H1 (cell line): ENCODE measurements at regions not wholly inside any gene's neighbourhood (a gene's known extent, or its start where the extent isn't known, plus 50 kb on each side); places are given as distances from the start of the nearest gene placed in this dataset.

Experiments used
- CBX5 ChIP-seq: fragments of 300-800, 300-1000 bp; sonication (generic); IDR thresholded peaks from 2 replicates; pipeline ENCODE4 v1.7.1; 2016; ENCODE audit warnings: antibody characterized with exemption, low read length, low read depth
- CEBPB ChIP-seq: IDR thresholded peaks from 2 replicates; pipeline ENCODE4 v1.6.1; 2012; ENCODE audit warnings: low read depth, low read length
- CHD2 ChIP-seq: IDR thresholded peaks from 2 replicates; pipeline ENCODE4 v1.6.1; 2012; ENCODE audit warnings: low read length, improper control_type of control experiment
- GABPA ChIP-seq: IDR thresholded peaks from 2 replicates; pipeline ENCODE4 v1.6.1; 2011; ENCODE audit warnings: mild to moderate bottlenecking, low read length, moderate library complexity, borderline replicate concordance; ENCODE audit not compliant: insufficient read depth
- KDM1A ChIP-seq: fragments of 200-600, 300-600 bp; sonication (generic); IDR thresholded peaks from 2 replicates; pipeline ENCODE4 v1.7.1; 2016; ENCODE audit warnings: mild to moderate bottlenecking, low read length, borderline replicate concordance
- NANOG ChIP-seq: IDR thresholded peaks from 2 replicates; pipeline ENCODE4 v1.6.1; 2011; ENCODE audit warnings: low read length, low read depth, mild to moderate bottlenecking, inconsistent platforms; ENCODE audit not compliant: insufficient read depth, poor library complexity, severe bottlenecking
- RBBP5 ChIP-seq: IDR thresholded peaks from 2 replicates; pipeline ENCODE4 v1.7.1; 2012; ENCODE audit warnings: low read depth, mild to moderate bottlenecking, inconsistent platforms, low read length, moderate library complexity, borderline replicate concordance
- SAP30 ChIP-seq: fragments of 300-600 bp; sonication (generic); IDR thresholded peaks from 2 replicates; pipeline ENCODE4 v1.7.1; 2012; ENCODE audit warnings: low read length, moderate library complexity, mild to moderate bottlenecking, inconsistent platforms; ENCODE audit not compliant: insufficient read depth, insufficient replicate concordance
- SIN3A ChIP-seq, 2 experiments: IDR thresholded peaks in 1 of 2; conservative IDR thresholded peaks in 1 of 2; 2 replicates each; pipeline ENCODE4 v1.6.1; 2011 to 2012; ENCODE audit warnings: low read length in 2 of 2, improper control_type of control experiment in 1 of 2, low read depth in 1 of 2, mild to moderate bottlenecking in 1 of 2
- SIX5 ChIP-seq: IDR thresholded peaks from 2 replicates; pipeline ENCODE4 v1.6.1; 2011; ENCODE audit warnings: mild to moderate bottlenecking, low read depth, low read length
- TF ChIP-seq, protein P1 (sequence below): fragments of 300-600 bp; sonication (generic); IDR thresholded peaks from 2 replicates; pipeline ENCODE4 v1.7.1; 2012; ENCODE audit warnings: low read length, moderate library complexity, mild to moderate bottlenecking, inconsistent platforms; ENCODE audit not compliant: insufficient replicate concordance

DNA sequence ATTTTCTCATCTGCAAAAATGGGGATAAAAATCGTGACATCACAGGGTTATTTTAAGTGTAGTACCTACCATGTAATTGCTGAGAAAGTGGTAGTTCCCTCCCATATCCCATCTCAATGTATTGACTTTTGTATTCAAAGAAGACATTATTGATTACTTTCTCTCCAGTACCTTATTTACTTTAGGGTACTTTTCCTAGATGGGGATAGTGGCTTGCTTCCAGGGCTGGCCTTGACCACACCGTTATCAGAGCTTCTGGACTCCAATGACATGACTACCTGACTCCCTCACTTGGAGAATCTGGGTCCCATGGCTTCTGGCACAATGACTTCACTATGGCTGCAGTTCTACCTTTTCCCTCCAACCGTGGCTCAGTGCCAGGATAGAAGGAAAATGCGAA is 58.2 kb upstream of the EOLA2 start (continued):
- TF ChIP-seq, protein P1, sequence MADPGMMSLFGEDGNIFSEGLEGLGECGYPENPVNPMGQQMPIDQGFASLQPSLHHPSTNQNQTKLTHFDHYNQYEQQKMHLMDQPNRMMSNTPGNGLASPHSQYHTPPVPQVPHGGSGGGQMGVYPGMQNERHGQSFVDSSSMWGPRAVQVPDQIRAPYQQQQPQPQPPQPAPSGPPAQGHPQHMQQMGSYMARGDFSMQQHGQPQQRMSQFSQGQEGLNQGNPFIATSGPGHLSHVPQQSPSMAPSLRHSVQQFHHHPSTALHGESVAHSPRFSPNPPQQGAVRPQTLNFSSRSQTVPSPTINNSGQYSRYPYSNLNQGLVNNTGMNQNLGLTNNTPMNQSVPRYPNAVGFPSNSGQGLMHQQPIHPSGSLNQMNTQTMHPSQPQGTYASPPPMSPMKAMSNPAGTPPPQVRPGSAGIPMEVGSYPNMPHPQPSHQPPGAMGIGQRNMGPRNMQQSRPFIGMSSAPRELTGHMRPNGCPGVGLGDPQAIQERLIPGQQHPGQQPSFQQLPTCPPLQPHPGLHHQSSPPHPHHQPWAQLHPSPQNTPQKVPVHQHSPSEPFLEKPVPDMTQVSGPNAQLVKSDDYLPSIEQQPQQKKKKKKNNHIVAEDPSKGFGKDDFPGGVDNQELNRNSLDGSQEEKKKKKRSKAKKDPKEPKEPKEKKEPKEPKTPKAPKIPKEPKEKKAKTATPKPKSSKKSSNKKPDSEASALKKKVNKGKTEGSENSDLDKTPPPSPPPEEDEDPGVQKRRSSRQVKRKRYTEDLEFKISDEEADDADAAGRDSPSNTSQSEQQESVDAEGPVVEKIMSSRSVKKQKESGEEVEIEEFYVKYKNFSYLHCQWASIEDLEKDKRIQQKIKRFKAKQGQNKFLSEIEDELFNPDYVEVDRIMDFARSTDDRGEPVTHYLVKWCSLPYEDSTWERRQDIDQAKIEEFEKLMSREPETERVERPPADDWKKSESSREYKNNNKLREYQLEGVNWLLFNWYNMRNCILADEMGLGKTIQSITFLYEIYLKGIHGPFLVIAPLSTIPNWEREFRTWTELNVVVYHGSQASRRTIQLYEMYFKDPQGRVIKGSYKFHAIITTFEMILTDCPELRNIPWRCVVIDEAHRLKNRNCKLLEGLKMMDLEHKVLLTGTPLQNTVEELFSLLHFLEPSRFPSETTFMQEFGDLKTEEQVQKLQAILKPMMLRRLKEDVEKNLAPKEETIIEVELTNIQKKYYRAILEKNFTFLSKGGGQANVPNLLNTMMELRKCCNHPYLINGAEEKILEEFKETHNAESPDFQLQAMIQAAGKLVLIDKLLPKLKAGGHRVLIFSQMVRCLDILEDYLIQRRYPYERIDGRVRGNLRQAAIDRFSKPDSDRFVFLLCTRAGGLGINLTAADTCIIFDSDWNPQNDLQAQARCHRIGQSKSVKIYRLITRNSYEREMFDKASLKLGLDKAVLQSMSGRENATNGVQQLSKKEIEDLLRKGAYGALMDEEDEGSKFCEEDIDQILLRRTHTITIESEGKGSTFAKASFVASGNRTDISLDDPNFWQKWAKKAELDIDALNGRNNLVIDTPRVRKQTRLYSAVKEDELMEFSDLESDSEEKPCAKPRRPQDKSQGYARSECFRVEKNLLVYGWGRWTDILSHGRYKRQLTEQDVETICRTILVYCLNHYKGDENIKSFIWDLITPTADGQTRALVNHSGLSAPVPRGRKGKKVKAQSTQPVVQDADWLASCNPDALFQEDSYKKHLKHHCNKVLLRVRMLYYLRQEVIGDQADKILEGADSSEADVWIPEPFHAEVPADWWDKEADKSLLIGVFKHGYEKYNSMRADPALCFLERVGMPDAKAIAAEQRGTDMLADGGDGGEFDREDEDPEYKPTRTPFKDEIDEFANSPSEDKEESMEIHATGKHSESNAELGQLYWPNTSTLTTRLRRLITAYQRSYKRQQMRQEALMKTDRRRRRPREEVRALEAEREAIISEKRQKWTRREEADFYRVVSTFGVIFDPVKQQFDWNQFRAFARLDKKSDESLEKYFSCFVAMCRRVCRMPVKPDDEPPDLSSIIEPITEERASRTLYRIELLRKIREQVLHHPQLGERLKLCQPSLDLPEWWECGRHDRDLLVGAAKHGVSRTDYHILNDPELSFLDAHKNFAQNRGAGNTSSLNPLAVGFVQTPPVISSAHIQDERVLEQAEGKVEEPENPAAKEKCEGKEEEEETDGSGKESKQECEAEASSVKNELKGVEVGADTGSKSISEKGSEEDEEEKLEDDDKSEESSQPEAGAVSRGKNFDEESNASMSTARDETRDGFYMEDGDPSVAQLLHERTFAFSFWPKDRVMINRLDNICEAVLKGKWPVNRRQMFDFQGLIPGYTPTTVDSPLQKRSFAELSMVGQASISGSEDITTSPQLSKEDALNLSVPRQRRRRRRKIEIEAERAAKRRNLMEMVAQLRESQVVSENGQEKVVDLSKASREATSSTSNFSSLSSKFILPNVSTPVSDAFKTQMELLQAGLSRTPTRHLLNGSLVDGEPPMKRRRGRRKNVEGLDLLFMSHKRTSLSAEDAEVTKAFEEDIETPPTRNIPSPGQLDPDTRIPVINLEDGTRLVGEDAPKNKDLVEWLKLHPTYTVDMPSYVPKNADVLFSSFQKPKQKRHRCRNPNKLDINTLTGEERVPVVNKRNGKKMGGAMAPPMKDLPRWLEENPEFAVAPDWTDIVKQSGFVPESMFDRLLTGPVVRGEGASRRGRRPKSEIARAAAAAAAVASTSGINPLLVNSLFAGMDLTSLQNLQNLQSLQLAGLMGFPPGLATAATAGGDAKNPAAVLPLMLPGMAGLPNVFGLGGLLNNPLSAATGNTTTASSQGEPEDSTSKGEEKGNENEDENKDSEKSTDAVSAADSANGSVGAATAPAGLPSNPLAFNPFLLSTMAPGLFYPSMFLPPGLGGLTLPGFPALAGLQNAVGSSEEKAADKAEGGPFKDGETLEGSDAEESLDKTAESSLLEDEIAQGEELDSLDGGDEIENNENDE: no peak
- TF ChIP-seq SAP30: no peak
- no peak for TF ChIP-seq CHD2
- no peak for TF ChIP-seq NANOG
- TF ChIP-seq CBX5: no peak
- TF ChIP-seq SIX5: no peak
- TF ChIP-seq CEBPB: no peak
- TF ChIP-seq RBBP5: no peak
- no peak for TF ChIP-seq SIN3A (conservative IDR thresholded peaks at IDR 0.05 in 1 of 2, IDR thresholded peaks at IDR 0.05 in 1 of 2; ENCODE audit: low read depth in 1 of 2, low read length in 2 of 2)
- no peak for TF ChIP-seq GABPA
- no peak for TF ChIP-seq KDM1A
